ENCODE measurements at regions not wholly inside any gene's neighbourhood (a gene's known extent, or its start where the extent isn't known, plus 50 kb on each side); places are given as distances from the start of the nearest gene placed in this dataset.

GRCh38 chr5:158017469-158017868, 158.5 kb upstream of the CLINT1 start:
- FAIRE-seq (no peak), DNase-seq (ENCODE audit: low read depth, low spot score) (no peak), ATAC-seq (no peak)
- Histone ChIP-seq H3K4me1 (ENCODE audit: control insufficient read depth, insufficient read depth, low read length) (no peaks in the 10 kb centered on the region), H2AFZ (ENCODE audit: control insufficient read depth, low read depth, low read length) (no peak overlapping the region), H3K79me2 (ENCODE audit: control insufficient read depth, insufficient read depth, low read length) (no peaks in the 10 kb centered on the region), H4K20me1 (ENCODE audit: control insufficient read depth, insufficient read depth) (no peaks in the 10 kb centered on the region), H3K36me3 (ENCODE audit: control insufficient read depth in 2 of 2, insufficient read depth in 2 of 2, low read length in 1 of 2) (no peaks in the 10 kb centered on the region), H3K27ac (ENCODE audit: control insufficient read depth, insufficient read depth) (no peak overlapping the region), H3K4me2 (ENCODE audit: control insufficient read depth, insufficient read depth) (no peak overlapping the region), H3K4me3 (no peak overlapping the region), H3K9me3 (replicated peaks; ENCODE audit: control insufficient read depth, insufficient read depth, low read length) (no peaks in the 10 kb centered on the region), H3K27me3 (replicated peaks in 1 of 2; ENCODE audit: control insufficient read depth in 2 of 2, insufficient read depth in 2 of 2, low read length in 1 of 2) (peaks cover 0 to 2% of the 10 kb centered on the region in 2 experiments; a peak in 2 of 4 replicates), H3K9ac (ENCODE audit: control insufficient read depth, insufficient read depth, low read length) (no peak overlapping the region)
- in situ Hi-C loops (cut with MboI) (no loop called here), intact Hi-C loops (cut with micrococcal nuclease; ENCODE audit: unreplicated experiment) (loop anchor here (10.0 kb wide), 1 partner anchor 1117 kb away; no protein-coding TSS in a partner anchor)
- CTCF ChIA-PET, result no interaction called here
- SMC1A ChIA-PET (ENCODE audit: uncharacterized antibody, unreplicated experiment), result interaction anchor here (0.9 kb wide), 1 partner anchor 200 kb away, joined by 3 read pairs; no protein-coding TSS in a partner anchor
- RAD21 ChIA-PET (ENCODE audit: unreplicated experiment), result no interaction called here
- POLR2A ChIA-PET, result no interaction called here
- 52% methylated on average over 2 of the region's 2 CpGs for WGBS (ENCODE audit: insufficient coverage, insufficient replicate concordance, low lambda C conversion rate, missing lambda C conversion rate)
- no TSS peak for BruUV-seq (replicated peaks)
- TF ChIP-seq IRF5 (IDR thresholded peaks at IDR 0.05; ENCODE audit: borderline replicate concordance) (no peak), E4F1 (IDR thresholded peaks at IDR 0.05; ENCODE audit: borderline replicate concordance, partially characterized antibody) (no peak), ETV6 (conservative IDR thresholded peaks at IDR 0.05 in 1 of 2, IDR thresholded peaks at IDR 0.05 in 1 of 2; ENCODE audit: borderline replicate concordance in 1 of 2, low read depth in 1 of 2) (no peak), EZH2 (IDR thresholded peaks at IDR 0.05; ENCODE audit: borderline replicate concordance, control insufficient read depth, low read depth, low read length) (no peak), USF2 (IDR thresholded peaks at IDR 0.05; ENCODE audit: borderline replicate concordance, low read depth, low read length) (no peak), BRCA1 (IDR thresholded peaks at IDR 0.05; ENCODE audit: low read depth, low read length) (no peak), RAD21 (IDR thresholded peaks at IDR 0.05; ENCODE audit: insufficient read depth, low read depth, low read length) (no peak), BCLAF1 (IDR thresholded peaks at IDR 0.05) (no peak), NBN (IDR thresholded peaks at IDR 0.05) (no peak), ZBED1 (IDR thresholded peaks at IDR 0.05; ENCODE audit: borderline replicate concordance) (no peak), PRDM15 (CRISPR knock-in tag; IDR thresholded peaks at IDR 0.05) (no peak), RCOR1 (conservative IDR thresholded peaks at IDR 0.05; ENCODE audit: low read depth, low read length) (no peak), FOXM1 (IDR thresholded peaks at IDR 0.05; ENCODE audit: low read depth, low read length) (no peak)
